ENCODE measurements at regions not wholly inside any gene's neighbourhood (a gene's known extent, or its start where the extent isn't known, plus 50 kb on each side); places are given as distances from the start of the nearest gene placed in this dataset.

- Mint-ChIP-seq H3K27ac (no peak overlapping the region), H3K4me1 (no peaks in the 10 kb centered on the region), H3K4me3 (no peak overlapping the region), H3K27me3 (no peaks in the 10 kb centered on the region), H3K36me3 (no peaks in the 10 kb centered on the region), H3K9me3 (peaks cover 0 to 7% (median under 1%) of the 10 kb centered on the region in 8 donors)
- Histone ChIP-seq H3K9me3 (ENCODE audit: control insufficient read depth in 1 of 2, low read length in 2 of 2) (no peaks in the 10 kb centered on the region), H3K4me1 (ENCODE audit: insufficient read depth, low read length) (no peaks in the 10 kb centered on the region), H3K27ac (ENCODE audit: low read depth, low read length) (no peak overlapping the region), H3K4me3 (ENCODE audit: low read length in 2 of 2) (no peak overlapping the region), H3K36me3 (ENCODE audit: insufficient read depth, low read length) (no peaks in the 10 kb centered on the region), H3K27me3 (ENCODE audit: insufficient read depth, low read length) (no peaks in the 10 kb centered on the region)
- ChIA-PET CTCF (ENCODE audit: partially characterized antibody) (no interaction called here), POLR2A (ENCODE audit: partially characterized antibody) (no interaction called here)
- intact Hi-C loops (cut with micrococcal nuclease) = no loop called here
- no peak for DNase-seq
Measured at GRCh38 chr11:79667380-79667779, 226.6 kb upstream of the TENM4 start.

GRCh38 chr11:79663017-79663416 is 222.2 kb upstream of the TENM4 start:
- ChIA-PET POLR2A (ENCODE audit: partially characterized antibody) (no interaction called here), CTCF (ENCODE audit: partially characterized antibody) (no interaction called here)
- Histone ChIP-seq H3K4me1 (ENCODE audit: insufficient read depth, low read length) (no peaks in the 10 kb centered on the region), H3K27me3 (ENCODE audit: insufficient read depth, low read length) (no peaks in the 10 kb centered on the region), H3K36me3 (ENCODE audit: insufficient read depth, low read length) (no peaks in the 10 kb centered on the region), H3K9me3 (ENCODE audit: control insufficient read depth in 1 of 2, low read length in 2 of 2) (no peaks in the 10 kb centered on the region), H3K27ac (ENCODE audit: low read depth, low read length) (no peak overlapping the region), H3K4me3 (ENCODE audit: low read length in 2 of 2) (no peak overlapping the region)
- H3K27me3 Mint-ChIP-seq = no peaks in the 10 kb centered on the region
- H3K4me1 Mint-ChIP-seq = no peaks in the 10 kb centered on the region
- H3K4me3 Mint-ChIP-seq = no peak overlapping the region
- H3K27ac Mint-ChIP-seq = no peak overlapping the region
- no peak for DNase-seq
- no peaks in the 10 kb centered on the region for H3K36me3 Mint-ChIP-seq
- peaks cover 0 to 7% (median 3%) of the 10 kb centered on the region in 8 donors for H3K9me3 Mint-ChIP-seq
- intact Hi-C loops (cut with micrococcal nuclease) = no loop called here

GRCh38 chr11:79661373-79661772 is 220.5 kb upstream of the TENM4 start:
- no peak overlapping the region for H3K4me3 ChIP-seq (ENCODE audit: low read length in 2 of 2)
- H3K4me1 Mint-ChIP-seq = no peaks in the 10 kb centered on the region
- H3K27me3 ChIP-seq (ENCODE audit: insufficient read depth, low read length) = no peaks in the 10 kb centered on the region
- H3K27ac ChIP-seq (ENCODE audit: low read depth, low read length) = no peak overlapping the region
- H3K9me3 Mint-ChIP-seq = peaks cover 0 to 8% (median 3%) of the 10 kb centered on the region in 8 donors
- DNase-seq = no peak
- H3K36me3 Mint-ChIP-seq = no peaks in the 10 kb centered on the region
- intact Hi-C loops (cut with micrococcal nuclease) = no loop called here
- no peaks in the 10 kb centered on the region for H3K4me1 ChIP-seq (ENCODE audit: insufficient read depth, low read length)
- ChIA-PET CTCF (ENCODE audit: partially characterized antibody) (no interaction called here), POLR2A (ENCODE audit: partially characterized antibody) (no interaction called here)
- H3K27ac Mint-ChIP-seq = no peak overlapping the region
- H3K9me3 ChIP-seq (ENCODE audit: control insufficient read depth in 1 of 2, low read length in 2 of 2) = no peaks in the 10 kb centered on the region
- H3K27me3 Mint-ChIP-seq = no peaks in the 10 kb centered on the region
- no peak overlapping the region for H3K4me3 Mint-ChIP-seq
- H3K36me3 ChIP-seq (ENCODE audit: insufficient read depth, low read length) = no peaks in the 10 kb centered on the region

GRCh38 chr11:79648766-79649520 is 208.1 kb upstream of the TENM4 start:
- no peaks in the 10 kb centered on the region for H3K4me1 ChIP-seq (ENCODE audit: insufficient read depth, low read length)
- intact Hi-C loops (cut with micrococcal nuclease) = no loop called here
- no peaks in the 10 kb centered on the region for H3K9me3 ChIP-seq (ENCODE audit: control insufficient read depth in 1 of 2, low read length in 2 of 2)
- no peaks in the 10 kb centered on the region for H3K27me3 ChIP-seq (ENCODE audit: insufficient read depth, low read length)
- Mint-ChIP-seq H3K36me3 (no peaks in the 10 kb centered on the region), H3K4me3 (no peak overlapping the region), H3K4me1 (no peaks in the 10 kb centered on the region), H3K27me3 (no peaks in the 10 kb centered on the region), H3K9me3 (peaks cover 2 to 21% (median 6%) of the 10 kb centered on the region in 8 donors), H3K27ac (no peak overlapping the region)
- DNase-seq = no peak
- no peaks in the 10 kb centered on the region for H3K36me3 ChIP-seq (ENCODE audit: insufficient read depth, low read length)
- no peak overlapping the region for H3K27ac ChIP-seq (ENCODE audit: low read depth, low read length)
- no peak overlapping the region for H3K4me3 ChIP-seq (ENCODE audit: low read length in 2 of 2)
- ChIA-PET CTCF (ENCODE audit: partially characterized antibody) (no interaction called here), POLR2A (ENCODE audit: partially characterized antibody) (no interaction called here)

- CTCF ChIA-PET (ENCODE audit: partially characterized antibody) = no interaction called here
- Mint-ChIP-seq H3K9me3 (peaks cover 0 to 8% (median 4%) of the 10 kb centered on the region in 8 donors), H3K4me1 (no peaks in the 10 kb centered on the region), H3K36me3 (no peaks in the 10 kb centered on the region), H3K4me3 (no peak overlapping the region), H3K27me3 (no peaks in the 10 kb centered on the region), H3K27ac (no peak overlapping the region)
- intact Hi-C loops (cut with micrococcal nuclease) = no loop called here
- Histone ChIP-seq H3K27ac (ENCODE audit: low read depth, low read length) (no peak overlapping the region), H3K4me3 (ENCODE audit: low read length in 2 of 2) (no peak overlapping the region), H3K4me1 (ENCODE audit: insufficient read depth, low read length) (no peaks in the 10 kb centered on the region), H3K36me3 (ENCODE audit: insufficient read depth, low read length) (no peaks in the 10 kb centered on the region), H3K9me3 (ENCODE audit: control insufficient read depth in 1 of 2, low read length in 2 of 2) (no peaks in the 10 kb centered on the region), H3K27me3 (ENCODE audit: insufficient read depth, low read length) (no peaks in the 10 kb centered on the region)
- POLR2A ChIA-PET (ENCODE audit: partially characterized antibody) = no interaction called here
- DNase-seq = no peak
Measured at GRCh38 chr11:79637219-79637618, 196.4 kb upstream of the TENM4 start.

- H3K4me3 ChIP-seq (ENCODE audit: low read length in 2 of 2) = no peak overlapping the region
- Mint-ChIP-seq H3K9me3 (peaks cover 0 to 6% (median under 1%) of the 10 kb centered on the region in 8 donors), H3K36me3 (no peaks in the 10 kb centered on the region), H3K4me1 (no peaks in the 10 kb centered on the region), H3K27ac (no peak overlapping the region), H3K4me3 (no peak overlapping the region), H3K27me3 (no peaks in the 10 kb centered on the region)
- H3K4me1 ChIP-seq (ENCODE audit: insufficient read depth, low read length) = no peaks in the 10 kb centered on the region
- H3K27ac ChIP-seq (ENCODE audit: low read depth, low read length) = no peak overlapping the region
- no peaks in the 10 kb centered on the region for H3K9me3 ChIP-seq (ENCODE audit: control insufficient read depth in 1 of 2, low read length in 2 of 2)
- H3K27me3 ChIP-seq (ENCODE audit: insufficient read depth, low read length) = no peaks in the 10 kb centered on the region
- CTCF ChIA-PET (ENCODE audit: partially characterized antibody) = no interaction called here
- no peaks in the 10 kb centered on the region for H3K36me3 ChIP-seq (ENCODE audit: insufficient read depth, low read length)
- POLR2A ChIA-PET (ENCODE audit: partially characterized antibody) = no interaction called here
- intact Hi-C loops (cut with micrococcal nuclease) = no loop called here
- no peak for DNase-seq
Measured at GRCh38 chr11:79634905-79635304, 194.1 kb upstream of the TENM4 start.

GRCh38 chr11:79627281-79627680 is 186.5 kb upstream of the TENM4 start:
- H3K36me3 Mint-ChIP-seq = no peaks in the 10 kb centered on the region
- no peaks in the 10 kb centered on the region for H3K4me1 ChIP-seq (ENCODE audit: insufficient read depth, low read length)
- no peak for DNase-seq
- CTCF ChIA-PET (ENCODE audit: partially characterized antibody) = no interaction called here
- peaks cover 0 to 2% of the 10 kb centered on the region in 2 donors for H3K27me3 Mint-ChIP-seq
- intact Hi-C loops (cut with micrococcal nuclease) = no loop called here
- no peaks in the 10 kb centered on the region for H3K9me3 ChIP-seq (ENCODE audit: control insufficient read depth in 1 of 2, low read length in 2 of 2)
- POLR2A ChIA-PET (ENCODE audit: partially characterized antibody) = no interaction called here
- no peaks in the 10 kb centered on the region for H3K36me3 ChIP-seq (ENCODE audit: insufficient read depth, low read length)
- H3K27ac Mint-ChIP-seq = no peak overlapping the region
- H3K9me3 Mint-ChIP-seq = peaks cover 0 to 8% (median 2%) of the 10 kb centered on the region in 8 donors
- H3K27me3 ChIP-seq (ENCODE audit: insufficient read depth, low read length) = no peaks in the 10 kb centered on the region
- no peaks in the 10 kb centered on the region for H3K4me1 Mint-ChIP-seq
- no peak overlapping the region for H3K4me3 ChIP-seq (ENCODE audit: low read length in 2 of 2)
- no peak overlapping the region for H3K27ac ChIP-seq (ENCODE audit: low read depth, low read length)
- H3K4me3 Mint-ChIP-seq = no peak overlapping the region

Data from CD4-positive, alpha-beta memory T cell (primary cell).